ENCODE measurements at regions not wholly inside any gene's neighbourhood (a gene's known extent, or its start where the extent isn't known, plus 50 kb on each side); places are given as distances from the start of the nearest gene placed in this dataset.

DNA sequence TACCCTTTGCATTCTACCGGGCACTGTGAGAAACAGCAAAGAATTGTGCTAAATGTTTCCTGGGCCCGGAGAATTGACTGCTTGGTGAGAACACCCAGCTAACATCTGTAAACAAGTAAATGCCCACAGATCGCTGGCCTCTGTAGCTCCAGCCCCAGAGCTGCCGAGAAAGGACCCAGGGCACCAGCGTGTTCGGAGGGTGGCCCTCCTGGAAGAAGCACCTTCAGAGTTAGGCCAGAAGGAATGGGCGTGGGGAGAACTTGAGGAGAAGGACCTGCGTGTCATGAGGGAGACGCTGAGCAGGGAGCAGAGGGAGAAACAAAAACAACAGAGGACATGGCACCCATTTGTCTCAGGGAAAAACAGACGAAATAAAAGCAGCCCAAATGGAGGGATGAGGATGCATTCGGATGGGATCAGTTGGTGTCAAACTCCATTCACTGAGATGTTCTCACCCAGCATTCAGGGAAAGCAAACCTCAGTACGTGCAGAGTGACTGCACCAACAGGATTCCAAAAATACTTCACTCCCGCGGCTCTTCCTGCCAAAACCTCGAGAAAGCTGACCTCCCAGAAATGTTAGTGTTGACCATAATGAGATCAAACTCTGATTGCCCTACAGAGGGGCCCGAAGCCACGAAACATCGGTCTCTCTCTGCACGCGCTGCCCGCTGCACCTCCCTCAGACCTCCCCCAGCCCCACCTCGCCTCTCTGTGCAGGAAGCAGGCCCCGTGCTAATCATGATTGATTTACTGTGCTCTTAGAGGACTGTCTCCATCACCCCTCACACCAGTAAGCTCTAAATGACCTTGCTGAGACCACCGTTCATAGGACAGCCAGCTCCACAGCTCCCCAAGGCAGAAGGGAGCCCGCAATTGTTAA is 376.3 kb upstream of the SALL3 start (continued):
- TF ChIP-seq, protein P1, sequence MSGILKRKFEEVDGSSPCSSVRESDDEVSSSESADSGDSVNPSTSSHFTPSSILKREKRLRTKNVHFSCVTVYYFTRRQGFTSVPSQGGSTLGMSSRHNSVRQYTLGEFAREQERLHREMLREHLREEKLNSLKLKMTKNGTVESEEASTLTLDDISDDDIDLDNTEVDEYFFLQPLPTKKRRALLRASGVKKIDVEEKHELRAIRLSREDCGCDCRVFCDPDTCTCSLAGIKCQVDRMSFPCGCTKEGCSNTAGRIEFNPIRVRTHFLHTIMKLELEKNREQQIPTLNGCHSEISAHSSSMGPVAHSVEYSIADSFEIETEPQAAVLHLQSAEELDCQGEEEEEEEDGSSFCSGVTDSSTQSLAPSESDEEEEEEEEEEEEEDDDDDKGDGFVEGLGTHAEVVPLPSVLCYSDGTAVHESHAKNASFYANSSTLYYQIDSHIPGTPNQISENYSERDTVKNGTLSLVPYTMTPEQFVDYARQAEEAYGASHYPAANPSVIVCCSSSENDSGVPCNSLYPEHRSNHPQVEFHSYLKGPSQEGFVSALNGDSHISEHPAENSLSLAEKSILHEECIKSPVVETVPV (CRISPR knock-in tag; IDR thresholded peaks at IDR 0.05): no peak
- TF ChIP-seq ESRRG (CRISPR knock-in tag; IDR thresholded peaks at IDR 0.05) (no peak), TOX (CRISPR knock-in tag; IDR thresholded peaks at IDR 0.05; ENCODE audit: borderline replicate concordance) (no peak), CSDC2 (CRISPR knock-in tag; IDR thresholded peaks at IDR 0.05) (no peak)

DNA sequence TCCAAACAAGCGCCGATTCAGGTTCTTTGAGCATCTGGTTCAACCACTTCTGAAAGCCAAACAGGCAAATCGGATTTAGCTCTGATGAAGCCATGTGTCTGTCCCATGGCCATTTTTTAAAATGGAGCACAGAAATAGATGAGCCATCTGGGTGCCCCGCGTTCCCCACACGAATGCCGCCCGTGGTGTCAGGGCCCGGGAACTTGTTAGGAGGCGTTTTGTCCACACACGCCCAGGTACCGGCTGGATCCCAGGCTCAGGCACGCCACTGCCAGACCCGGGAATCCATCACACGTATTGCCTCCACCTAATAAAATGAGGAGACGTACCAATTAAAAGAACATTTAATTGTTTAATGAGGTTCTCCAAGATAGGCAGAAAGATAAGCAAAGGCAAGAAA is 374.4 kb upstream of the SALL3 start:
- ATAC-seq: no peak
- TF ChIP-seq CSDC2 (CRISPR knock-in tag; IDR thresholded peaks at IDR 0.05) (no peak), TOX (CRISPR knock-in tag; IDR thresholded peaks at IDR 0.05; ENCODE audit: borderline replicate concordance) (no peak), ARNTL (CRISPR knock-in tag; IDR thresholded peaks at IDR 0.05; ENCODE audit: borderline replicate concordance, low read depth) (no peak), OSR1 (CRISPR knock-in tag; IDR thresholded peaks at IDR 0.05) (no peak), ZNF70 (CRISPR knock-in tag; IDR thresholded peaks at IDR 0.05) (no peak), ZNF565 (CRISPR knock-in tag; conservative IDR thresholded peaks at IDR 0.05; ENCODE audit: low read depth) (no peak), ZFP30 (CRISPR knock-in tag; IDR thresholded peaks at IDR 0.05) (no peak), ISL1 (CRISPR knock-in tag; IDR thresholded peaks at IDR 0.05) (no peak), BACH2 (CRISPR knock-in tag; IDR thresholded peaks at IDR 0.05; ENCODE audit: borderline replicate concordance) (no peak), ZNF8 (CRISPR knock-in tag; IDR thresholded peaks at IDR 0.05) (no peak), ZC3H10 (CRISPR knock-in tag; IDR thresholded peaks at IDR 0.05) (no peak), PPARA (CRISPR knock-in tag; IDR thresholded peaks at IDR 0.05; ENCODE audit: borderline replicate concordance) (no peak), TCF4 (CRISPR knock-in tag; IDR thresholded peaks at IDR 0.05; ENCODE audit: borderline replicate concordance) (no peak), ZFP3 (CRISPR knock-in tag; IDR thresholded peaks at IDR 0.05) (no peak)
- TF ChIP-seq, protein P2, sequence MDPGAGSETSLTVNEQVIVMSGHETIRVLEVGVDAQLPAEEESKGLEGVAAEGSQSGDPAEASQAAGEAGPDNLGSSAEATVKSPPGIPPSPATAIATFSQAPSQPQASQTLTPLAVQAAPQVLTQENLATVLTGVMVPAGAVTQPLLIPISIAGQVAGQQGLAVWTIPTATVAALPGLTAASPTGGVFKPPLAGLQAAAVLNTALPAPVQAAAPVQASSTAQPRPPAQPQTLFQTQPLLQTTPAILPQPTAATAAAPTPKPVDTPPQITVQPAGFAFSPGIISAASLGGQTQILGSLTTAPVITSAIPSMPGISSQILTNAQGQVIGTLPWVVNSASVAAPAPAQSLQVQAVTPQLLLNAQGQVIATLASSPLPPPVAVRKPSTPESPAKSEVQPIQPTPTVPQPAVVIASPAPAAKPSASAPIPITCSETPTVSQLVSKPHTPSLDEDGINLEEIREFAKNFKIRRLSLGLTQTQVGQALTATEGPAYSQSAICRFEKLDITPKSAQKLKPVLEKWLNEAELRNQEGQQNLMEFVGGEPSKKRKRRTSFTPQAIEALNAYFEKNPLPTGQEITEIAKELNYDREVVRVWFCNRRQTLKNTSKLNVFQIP (CRISPR knock-in tag; IDR thresholded peaks at IDR 0.05; ENCODE audit: borderline replicate concordance, low read depth): no peak
- TF ChIP-seq, protein P1 (CRISPR knock-in tag; IDR thresholded peaks at IDR 0.05): no peak
- TF ChIP-seq, protein P3, sequence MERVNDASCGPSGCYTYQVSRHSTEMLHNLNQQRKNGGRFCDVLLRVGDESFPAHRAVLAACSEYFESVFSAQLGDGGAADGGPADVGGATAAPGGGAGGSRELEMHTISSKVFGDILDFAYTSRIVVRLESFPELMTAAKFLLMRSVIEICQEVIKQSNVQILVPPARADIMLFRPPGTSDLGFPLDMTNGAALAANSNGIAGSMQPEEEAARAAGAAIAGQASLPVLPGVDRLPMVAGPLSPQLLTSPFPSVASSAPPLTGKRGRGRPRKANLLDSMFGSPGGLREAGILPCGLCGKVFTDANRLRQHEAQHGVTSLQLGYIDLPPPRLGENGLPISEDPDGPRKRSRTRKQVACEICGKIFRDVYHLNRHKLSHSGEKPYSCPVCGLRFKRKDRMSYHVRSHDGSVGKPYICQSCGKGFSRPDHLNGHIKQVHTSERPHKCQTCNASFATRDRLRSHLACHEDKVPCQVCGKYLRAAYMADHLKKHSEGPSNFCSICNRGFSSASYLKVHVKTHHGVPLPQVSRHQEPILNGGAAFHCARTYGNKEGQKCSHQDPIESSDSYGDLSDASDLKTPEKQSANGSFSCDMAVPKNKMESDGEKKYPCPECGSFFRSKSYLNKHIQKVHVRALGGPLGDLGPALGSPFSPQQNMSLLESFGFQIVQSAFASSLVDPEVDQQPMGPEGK (CRISPR knock-in tag; IDR thresholded peaks at IDR 0.05; ENCODE audit: borderline replicate concordance): no peak
- TF ChIP-seq, protein P4, sequence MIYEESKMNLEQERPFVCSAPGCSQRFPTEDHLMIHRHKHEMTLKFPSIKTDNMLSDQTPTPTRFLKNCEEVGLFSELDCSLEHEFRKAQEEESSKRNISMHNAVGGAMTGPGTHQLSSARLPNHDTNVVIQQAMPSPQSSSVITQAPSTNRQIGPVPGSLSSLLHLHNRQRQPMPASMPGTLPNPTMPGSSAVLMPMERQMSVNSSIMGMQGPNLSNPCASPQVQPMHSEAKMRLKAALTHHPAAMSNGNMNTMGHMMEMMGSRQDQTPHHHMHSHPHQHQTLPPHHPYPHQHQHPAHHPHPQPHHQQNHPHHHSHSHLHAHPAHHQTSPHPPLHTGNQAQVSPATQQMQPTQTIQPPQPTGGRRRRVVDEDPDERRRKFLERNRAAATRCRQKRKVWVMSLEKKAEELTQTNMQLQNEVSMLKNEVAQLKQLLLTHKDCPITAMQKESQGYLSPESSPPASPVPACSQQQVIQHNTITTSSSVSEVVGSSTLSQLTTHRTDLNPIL (CRISPR knock-in tag; IDR thresholded peaks at IDR 0.05; ENCODE audit: low read depth): no peak
- TF ChIP-seq, protein P5, sequence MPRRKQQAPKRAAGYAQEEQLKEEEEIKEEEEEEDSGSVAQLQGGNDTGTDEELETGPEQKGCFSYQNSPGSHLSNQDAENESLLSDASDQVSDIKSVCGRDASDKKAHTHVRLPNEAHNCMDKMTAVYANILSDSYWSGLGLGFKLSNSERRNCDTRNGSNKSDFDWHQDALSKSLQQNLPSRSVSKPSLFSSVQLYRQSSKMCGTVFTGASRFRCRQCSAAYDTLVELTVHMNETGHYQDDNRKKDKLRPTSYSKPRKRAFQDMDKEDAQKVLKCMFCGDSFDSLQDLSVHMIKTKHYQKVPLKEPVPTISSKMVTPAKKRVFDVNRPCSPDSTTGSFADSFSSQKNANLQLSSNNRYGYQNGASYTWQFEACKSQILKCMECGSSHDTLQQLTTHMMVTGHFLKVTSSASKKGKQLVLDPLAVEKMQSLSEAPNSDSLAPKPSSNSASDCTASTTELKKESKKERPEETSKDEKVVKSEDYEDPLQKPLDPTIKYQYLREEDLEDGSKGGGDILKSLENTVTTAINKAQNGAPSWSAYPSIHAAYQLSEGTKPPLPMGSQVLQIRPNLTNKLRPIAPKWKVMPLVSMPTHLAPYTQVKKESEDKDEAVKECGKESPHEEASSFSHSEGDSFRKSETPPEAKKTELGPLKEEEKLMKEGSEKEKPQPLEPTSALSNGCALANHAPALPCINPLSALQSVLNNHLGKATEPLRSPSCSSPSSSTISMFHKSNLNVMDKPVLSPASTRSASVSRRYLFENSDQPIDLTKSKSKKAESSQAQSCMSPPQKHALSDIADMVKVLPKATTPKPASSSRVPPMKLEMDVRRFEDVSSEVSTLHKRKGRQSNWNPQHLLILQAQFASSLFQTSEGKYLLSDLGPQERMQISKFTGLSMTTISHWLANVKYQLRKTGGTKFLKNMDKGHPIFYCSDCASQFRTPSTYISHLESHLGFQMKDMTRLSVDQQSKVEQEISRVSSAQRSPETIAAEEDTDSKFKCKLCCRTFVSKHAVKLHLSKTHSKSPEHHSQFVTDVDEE (CRISPR knock-in tag; IDR thresholded peaks at IDR 0.05): no peak
